Uterus (tissue), 3 donors: ENCODE measurements at regions not wholly inside any gene's neighbourhood (a gene's known extent, or its start where the extent isn't known, plus 50 kb on each side); places are given as distances from the start of the nearest gene placed in this dataset.

Experiments
- DNase-seq, 2 donors: peaks; one replicate each; pipeline ENCODE4 v3.0.0-alpha.2; 2019 to 2020
- H3K27ac ChIP-seq, 2 donors: fragments of 200-600 bp; sonication (generic); 1 replicate in 1 of 2; 2 replicates in 1 of 2; pipeline ENCODE4 v1.5.1; 2016 to 2018
- H3K27me3 ChIP-seq, 2 donors: fragments of 200-600 bp; sonication (generic); one replicate each; pipeline ENCODE4 v1.5.1; 2018 to 2019; ENCODE audit warnings: control low read depth in 1 of 2
- H3K36me3 ChIP-seq, 2 donors: fragments of 200-600 bp; sonication (generic); one replicate each; pipeline ENCODE4 v1.5.1; 2019; ENCODE audit warnings: control low read depth in 1 of 2
- H3K4me1 ChIP-seq, 2 donors: fragments of 200-600 bp; sonication (generic); one replicate each; pipeline ENCODE4 v1.5.1; 2018 to 2019; ENCODE audit warnings: control low read depth in 1 of 2
- H3K4me3 ChIP-seq, 2 donors: fragments of 200-600 bp; sonication (generic); 1 replicate in 1 of 2; 2 replicates in 1 of 2; pipeline ENCODE4 v1.5.1; 2018 to 2019; ENCODE audit warnings: mild to moderate bottlenecking in 1 of 2
- H3K9me3 ChIP-seq, 2 donors: fragments of 200-600 bp; sonication (generic); one replicate each; pipeline ENCODE4 v1.5.1; 2019; ENCODE audit warnings: control low read depth in 1 of 2
- CTCF ChIP-seq, 4 experiments: fragments of 200-600 bp in 2 of 4; fragments of 450-650 bp in 2 of 4; sonication (generic) in 2 of 4; IDR thresholded peaks; one replicate each; pipeline ENCODE4 v1.5.1; 2016 to 2019; ENCODE audit warnings: antibody characterized with exemption in 4 of 4, mild to moderate bottlenecking in 2 of 4, moderate library complexity in 1 of 4
- POLR2A ChIP-seq, 2 donors: fragments of 450-650 bp; IDR thresholded peaks; one replicate each; pipeline ENCODE4 v1.6.1; 2016; ENCODE audit warnings: antibody characterized with exemption in 2 of 2, mild to moderate bottlenecking in 1 of 2, moderate library complexity in 1 of 2
- intact Hi-C: fragments of 100-400 bp; cut with DNase I; formaldehyde crosslinking; loops from one replicate; pipeline ENCODE4 v1.15.1; 2023; ENCODE audit warnings: low total_unique reads
- donor health status: DM: yes; HTN: yes; CAD: no.

- Histone ChIP-seq H3K27ac (no peak overlapping the region), H3K4me1 (no peaks in the 10 kb centered on the region), H3K9me3 (no peaks in the 10 kb centered on the region), H3K27me3 (no peaks in the 10 kb centered on the region), H3K4me3 (no peak overlapping the region), H3K36me3 (no peaks in the 10 kb centered on the region)
- intact Hi-C loops = no loop called here
- DNase-seq = no peak
- TF ChIP-seq POLR2A (IDR thresholded peaks at IDR 0.05) (no peak), CTCF (IDR thresholded peaks at IDR 0.05) (no peak)
These were observed 160.9 kb upstream of the STAC start for GRCh38 chr3:36219398-36219797.

GRCh38 chr3:36220173-36220572, 160.1 kb upstream of the STAC start:
- Histone ChIP-seq H3K9me3 (no peaks in the 10 kb centered on the region), H3K27ac (no peak overlapping the region), H3K4me1 (no peaks in the 10 kb centered on the region), H3K36me3 (no peaks in the 10 kb centered on the region), H3K4me3 (no peak overlapping the region), H3K27me3 (no peaks in the 10 kb centered on the region)
- no peak for DNase-seq
- TF ChIP-seq CTCF (IDR thresholded peaks at IDR 0.05) (no peak), POLR2A (IDR thresholded peaks at IDR 0.05) (no peak)
- intact Hi-C loops = no loop called here

- Histone ChIP-seq H3K9me3 (no peaks in the 10 kb centered on the region), H3K36me3 (no peaks in the 10 kb centered on the region), H3K4me3 (no peak overlapping the region), H3K27me3 (no peaks in the 10 kb centered on the region), H3K4me1 (no peaks in the 10 kb centered on the region), H3K27ac (no peak overlapping the region)
- DNase-seq = no peak
- intact Hi-C loops = no loop called here
- TF ChIP-seq POLR2A (IDR thresholded peaks at IDR 0.05) (no peak), CTCF (IDR thresholded peaks at IDR 0.05) (no peak)
These were observed 158.3 kb upstream of the STAC start for GRCh38 chr3:36221975-36222374.

GRCh38 chr3:36227980-36228379, 152.3 kb upstream of the STAC start:
- TF ChIP-seq POLR2A (IDR thresholded peaks at IDR 0.05) (no peak), CTCF (IDR thresholded peaks at IDR 0.05) (no peak)
- intact Hi-C loops = no loop called here
- Histone ChIP-seq H3K27ac (no peak overlapping the region), H3K4me1 (no peaks in the 10 kb centered on the region), H3K36me3 (no peaks in the 10 kb centered on the region), H3K27me3 (no peaks in the 10 kb centered on the region), H3K4me3 (no peak overlapping the region), H3K9me3 (no peaks in the 10 kb centered on the region)
- DNase-seq = no peak

GRCh38 chr3:36229496-36229895, 150.8 kb upstream of the STAC start:
- no peaks in the 10 kb centered on the region for H3K36me3 ChIP-seq
- no peak for DNase-seq
- H3K27me3 ChIP-seq = no peaks in the 10 kb centered on the region
- no peaks in the 10 kb centered on the region for H3K9me3 ChIP-seq
- TF ChIP-seq CTCF (IDR thresholded peaks at IDR 0.05) (no peak), POLR2A (IDR thresholded peaks at IDR 0.05) (no peak)
- H3K4me1 ChIP-seq = no peaks in the 10 kb centered on the region
- H3K27ac ChIP-seq = no peak overlapping the region
- no peak overlapping the region for H3K4me3 ChIP-seq
- intact Hi-C loops = no loop called here
